Activated CD4-positive, CD25-positive, alpha-beta regulatory T cell treated with anti-CD3 and anti-CD28 coated beads, Interleukin-2, amount 50 U/mL, for 72 hours (primary cell): ENCODE measurements at regions not wholly inside any gene's neighbourhood (a gene's known extent, or its start where the extent isn't known, plus 50 kb on each side); places are given as distances from the start of the nearest gene placed in this dataset.
"Not testable (repeated sequence)": the region's sequence is repeated elsewhere in the genome, so short reads cannot be mapped to it uniquely, and the experiment has no call there.

ENCODE experiments used
- DNase-seq: peaks from one replicate; pipeline ENCODE4 v3.0.0; 2021

- DNase-seq: no peak
Observed at GRCh38 chr5:128668921-128669320, 130.9 kb upstream of the FBN2 start.

GRCh38 chr5:128669803-128670202, 131.8 kb upstream of the FBN2 start:
- no peak for DNase-seq

GRCh38 chr5:128671943-128672342, 133.9 kb upstream of the FBN2 start:
- DNase-seq: no peak

GRCh38 chr5:128673000-128673399, 135.0 kb upstream of the FBN2 start:
- no peak for DNase-seq

- DNase-seq: no peak
Observed at GRCh38 chr5:128673411-128673957, 135.4 kb upstream of the FBN2 start.

- no peak for DNase-seq
Observed at GRCh38 chr5:128673970-128674369, 135.9 kb upstream of the FBN2 start.

GRCh38 chr5:128674837-128675446, 136.9 kb upstream of the FBN2 start:
- DNase-seq: peak; percentile 33

- no peak for DNase-seq
Observed at GRCh38 chr5:128681096-128681495, 143.1 kb upstream of the FBN2 start.

GRCh38 chr5:128681764-128682592, 143.9 kb upstream of the FBN2 start:
- DNase-seq: no peak

GRCh38 chr5:128682669-128683068, 144.6 kb upstream of the FBN2 start:
- DNase-seq: no peak

- no peak for DNase-seq
Observed at GRCh38 chr5:128684961-128685360, 146.9 kb upstream of the FBN2 start.

GRCh38 chr5:128687930-128688329, 149.9 kb upstream of the FBN2 start:
- no peak for DNase-seq

GRCh38 chr5:128693764-128694163, 155.7 kb upstream of the FBN2 start:
- DNase-seq: no peak

- no peak for DNase-seq
Observed at GRCh38 chr5:128695791-128696530, 157.9 kb upstream of the FBN2 start.

- no peak for DNase-seq
Observed at GRCh38 chr5:128701301-128701700, 163.3 kb upstream of the FBN2 start.

GRCh38 chr5:128703322-128703721, 165.3 kb upstream of the FBN2 start:
- no peak for DNase-seq

- DNase-seq: no peak
Observed at GRCh38 chr5:128706269-128706668, 168.2 kb upstream of the FBN2 start.

GRCh38 chr5:128708841-128709240, 170.8 kb upstream of the FBN2 start:
- no peak for DNase-seq

GRCh38 chr5:128711216-128711615, 173.2 kb upstream of the FBN2 start:
- DNase-seq: no peak

GRCh38 chr5:128714551-128714950, 176.5 kb upstream of the FBN2 start:
- DNase-seq: no peak

GRCh38 chr5:128722551-128722950, 184.5 kb upstream of the FBN2 start:
- DNase-seq: no peak

- DNase-seq: not testable (repeated sequence)
Observed at GRCh38 chr5:128730021-128730420, 192.0 kb upstream of the FBN2 start.

- DNase-seq: not testable (repeated sequence)
Observed at GRCh38 chr5:128735656-128736055, 197.6 kb upstream of the FBN2 start.

- no peak for DNase-seq
Observed at GRCh38 chr5:128736553-128736952, 198.5 kb upstream of the FBN2 start.
